ENCODE measurements at regions not wholly inside any gene's neighbourhood (a gene's known extent, or its start where the extent isn't known, plus 50 kb on each side); places are given as distances from the start of the nearest gene placed in this dataset.

GRCh38 chr16:80914379-80915078, 92.2 kb downstream of the CMC2 start:
- H3K27ac ChIP-seq (ENCODE audit: low read depth in 2 of 2, low read length in 1 of 2) = no peak overlapping the region
- DNase-seq = no peak
- WGBS (ENCODE audit: low lambda C conversion rate) = 67% methylated on average over 10 of the region's 10 CpGs
- H4K20me1 ChIP-seq (ENCODE audit: insufficient read depth) = no peaks in the 10 kb centered on the region
- no peaks in the 10 kb centered on the region for H3K9me3 ChIP-seq
- H3K79me2 ChIP-seq (ENCODE audit: insufficient read depth) = no peaks in the 10 kb centered on the region
- no peak overlapping the region for H3K4me3 ChIP-seq (ENCODE audit: low read depth in 2 of 2, low read length in 1 of 2)
- H3K4me2 ChIP-seq = no peak overlapping the region
- TF ChIP-seq SMC3 (IDR thresholded peaks at IDR 0.05; ENCODE audit: low read depth, low read length) = no peak
- no peak for TF ChIP-seq USF1 (IDR thresholded peaks at IDR 0.05; ENCODE audit: borderline replicate concordance, low read depth)
- TF ChIP-seq IRF3 (IDR thresholded peaks at IDR 0.05; ENCODE audit: low read depth, low read length) = no peak
- no peak for TF ChIP-seq RCOR1 (IDR thresholded peaks at IDR 0.05; ENCODE audit: low read length)
- TF ChIP-seq RXRA (IDR thresholded peaks at IDR 0.05; ENCODE audit: borderline replicate concordance, low read depth) = no peak
- TF ChIP-seq SIN3A (IDR thresholded peaks at IDR 0.05; ENCODE audit: borderline replicate concordance, low read depth, low read length) = no peak
- peaks cover 0 to 3% of the 10 kb centered on the region in 2 experiments; a peak in 2 of 4 replicates for H3K4me1 ChIP-seq (ENCODE audit: control insufficient read depth in 1 of 2, insufficient read depth in 2 of 2, low read depth in 1 of 2, low read length in 1 of 2)
- POLR2A ChIA-PET = no interaction called here
- H3K9me2 ChIP-seq = no peaks in the 10 kb centered on the region
- H3K36me3 ChIP-seq (replicated peaks in 1 of 2; ENCODE audit: control insufficient read depth in 1 of 2, insufficient read depth in 2 of 2, low read length in 1 of 2) = no peaks in the 10 kb centered on the region
- no peaks in the 10 kb centered on the region for H3F3A ChIP-seq (replicated peaks; ENCODE audit: insufficient read depth)
- H3K27me3 ChIP-seq (ENCODE audit: insufficient read depth) = no peaks in the 10 kb centered on the region
- H3K9ac ChIP-seq = no peak overlapping the region
- CTCF ChIA-PET = interaction anchor here (1.4 kb wide), 1 partner anchor 10 kb away, joined by 5 read pairs; no protein-coding TSS in a partner anchor
- no peak overlapping the region for H2AFZ ChIP-seq (ENCODE audit: low read depth)

GRCh38 chr16:80913397-80913796, 93.3 kb downstream of the CMC2 start:
- H3K36me3 ChIP-seq (replicated peaks in 1 of 2; ENCODE audit: control insufficient read depth in 1 of 2, insufficient read depth in 2 of 2, low read length in 1 of 2) = no peaks in the 10 kb centered on the region
- no peaks in the 10 kb centered on the region for H3K9me3 ChIP-seq
- ChIA-PET POLR2A (no interaction called here), CTCF (no interaction called here)
- no peak overlapping the region for H3K4me3 ChIP-seq (ENCODE audit: low read depth in 2 of 2, low read length in 1 of 2)
- no peak for TF ChIP-seq NRF1 (IDR thresholded peaks at IDR 0.05; ENCODE audit: low read depth, low read length)
- no peak for TF ChIP-seq EP300 (IDR thresholded peaks at IDR 0.05; ENCODE audit: borderline replicate concordance in 1 of 2, low read depth in 1 of 2, low read length in 1 of 2)
- no peak for TF ChIP-seq CTCF (IDR thresholded peaks at IDR 0.05)
- no peak for TF ChIP-seq USF2 (IDR thresholded peaks at IDR 0.05; ENCODE audit: borderline replicate concordance, low read depth, low read length)
- TF ChIP-seq GABPA (IDR thresholded peaks at IDR 0.05; ENCODE audit: low read depth) = no peak
- TF ChIP-seq FOXJ3 (CRISPR knock-in tag; IDR thresholded peaks at IDR 0.05) = no peak
- TF ChIP-seq POLR2AphosphoS5 (IDR thresholded peaks at IDR 0.05; ENCODE audit: low read depth, low read length) = no peak
- TF ChIP-seq USF1 (IDR thresholded peaks at IDR 0.05; ENCODE audit: borderline replicate concordance, low read depth) = no peak
- no peak for TF ChIP-seq MXI1 (IDR thresholded peaks at IDR 0.05; ENCODE audit: low read depth, low read length)
- TF ChIP-seq JUND (IDR thresholded peaks at IDR 0.05) = no peak
- no peak for TF ChIP-seq GATA2 (CRISPR knock-in tag; IDR thresholded peaks at IDR 0.05)
- H3K27ac ChIP-seq (ENCODE audit: low read depth in 2 of 2, low read length in 1 of 2) = no peak overlapping the region
- 49% methylated on average over 4 of the region's 4 CpGs for WGBS (ENCODE audit: low lambda C conversion rate)
- H3K9ac ChIP-seq = no peak overlapping the region
- no peak for DNase-seq
- H3K9me2 ChIP-seq = no peaks in the 10 kb centered on the region
- H2AFZ ChIP-seq (ENCODE audit: low read depth) = no peak overlapping the region
- H4K20me1 ChIP-seq (ENCODE audit: insufficient read depth) = no peaks in the 10 kb centered on the region
- no peaks in the 10 kb centered on the region for H3F3A ChIP-seq (replicated peaks; ENCODE audit: insufficient read depth)
- no peak overlapping the region for H3K4me2 ChIP-seq
- H3K4me1 ChIP-seq (ENCODE audit: control insufficient read depth in 1 of 2, insufficient read depth in 2 of 2, low read depth in 1 of 2, low read length in 1 of 2) = peaks cover 0 to 6% of the 10 kb centered on the region in 2 experiments; a peak in 2 of 4 replicates
- H3K79me2 ChIP-seq (ENCODE audit: insufficient read depth) = no peaks in the 10 kb centered on the region
- H3K27me3 ChIP-seq (ENCODE audit: insufficient read depth) = no peaks in the 10 kb centered on the region
